Left ventricle myocardium superior (tissue), 1 donor: ENCODE measurements at regions not wholly inside any gene's neighbourhood (a gene's known extent, or its start where the extent isn't known, plus 50 kb on each side); places are given as distances from the start of the nearest gene placed in this dataset.
A peak's percentile ranks its signal among the peaks of the same experiment; 100 is the strongest.
"Not testable (repeated sequence)": the region's sequence is repeated elsewhere in the genome, so short reads cannot be mapped to it uniquely, and the experiment has no call there.

ENCODE experiments used
- ATAC-seq: fragments of 200-7000 bp; cut with Tn5 transposase; one replicate; pipeline ENCODE4 v1.9.1; 2020; ENCODE audit warnings: mild to moderate bottlenecking, moderate library complexity
- DNase-seq: peaks from one replicate; pipeline ENCODE4 v3.0.0-alpha.2; 2020
- intact Hi-C: fragments of 100-400 bp; cut with micrococcal nuclease; formaldehyde crosslinking; loops from one replicate; pipeline ENCODE4 v1.11.0; 2022
- donor health status: DM: no; HTN: yes; CAD: no; lungs with severe emphysema.

- DNase-seq (no peak), ATAC-seq (no peak)
- intact Hi-C loops, result no loop called here
Observed at GRCh38 chr7:65453341-65454030, 79.8 kb downstream of the ZNF92 start.

DNA sequence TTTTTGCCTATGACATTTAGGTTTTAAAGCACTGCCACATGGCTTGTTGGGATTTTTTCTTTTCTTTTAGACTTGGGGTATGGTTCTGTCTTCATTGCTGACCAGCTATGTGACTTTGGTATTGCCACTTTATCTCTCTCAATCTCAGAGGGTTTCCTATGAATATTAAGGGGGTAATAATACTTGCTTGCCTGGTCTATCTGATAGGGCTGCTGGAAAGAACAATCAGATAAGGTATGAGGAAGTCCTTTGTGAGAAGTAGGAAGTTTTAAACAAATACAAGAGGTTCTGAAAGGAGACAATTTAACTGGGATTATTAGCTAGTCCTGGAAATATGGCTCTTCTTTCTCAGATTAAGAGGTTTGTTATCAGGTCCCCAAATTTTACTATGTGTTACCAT lies 80.8 kb downstream of the ZNF92 start:
- no peak for DNase-seq
- ATAC-seq, result peak; percentile 15
- intact Hi-C loops, result no loop called here

- DNase-seq, intact Hi-C loops, ATAC-seq: not testable (repeated sequence)
Observed at GRCh38 chr7:65455050-65455449, 81.4 kb downstream of the ZNF92 start.

DNA sequence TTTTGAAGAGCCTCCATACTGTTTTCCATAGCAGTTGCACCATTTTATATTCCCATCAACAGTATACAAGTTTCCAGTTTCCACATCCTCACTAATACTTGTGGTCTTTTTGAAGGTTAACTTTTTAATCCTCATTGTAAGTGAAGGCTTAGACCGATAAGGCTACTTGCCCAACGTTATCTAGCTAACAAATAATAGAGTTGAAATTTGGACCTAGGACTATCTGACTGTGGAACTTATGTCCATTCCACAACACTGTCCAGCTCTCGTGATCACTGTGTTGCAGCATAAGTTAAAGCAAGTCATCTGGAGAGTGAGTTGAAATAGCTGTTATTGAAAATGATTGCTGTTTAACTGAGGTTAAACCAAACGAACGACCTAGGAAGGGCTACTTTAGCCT lies 84.0 kb downstream of the ZNF92 start:
- ATAC-seq, result no peak
- intact Hi-C loops, result no loop called here
- DNase-seq, result no peak

DNA sequence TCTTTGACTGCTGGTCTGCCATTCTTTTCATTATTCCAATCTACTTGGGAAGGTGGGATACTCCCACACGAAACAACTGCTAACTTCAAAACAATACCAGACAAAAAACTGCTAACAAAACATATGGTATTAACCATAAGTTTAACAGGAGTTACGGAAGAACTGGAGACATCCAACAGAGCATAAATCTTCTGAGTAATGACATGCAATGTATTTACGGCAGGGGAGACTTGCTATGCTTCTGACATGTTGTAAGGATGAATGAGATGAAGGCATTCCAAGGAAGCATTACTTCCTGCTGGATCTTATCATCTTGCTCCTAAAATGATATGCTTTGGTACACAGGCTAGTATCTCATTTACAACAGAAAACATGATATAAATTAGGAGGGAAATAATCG lies 85.8 kb downstream of the ZNF92 start:
- intact Hi-C loops, result no loop called here
- DNase-seq (no peak), ATAC-seq (no peak)

DNA sequence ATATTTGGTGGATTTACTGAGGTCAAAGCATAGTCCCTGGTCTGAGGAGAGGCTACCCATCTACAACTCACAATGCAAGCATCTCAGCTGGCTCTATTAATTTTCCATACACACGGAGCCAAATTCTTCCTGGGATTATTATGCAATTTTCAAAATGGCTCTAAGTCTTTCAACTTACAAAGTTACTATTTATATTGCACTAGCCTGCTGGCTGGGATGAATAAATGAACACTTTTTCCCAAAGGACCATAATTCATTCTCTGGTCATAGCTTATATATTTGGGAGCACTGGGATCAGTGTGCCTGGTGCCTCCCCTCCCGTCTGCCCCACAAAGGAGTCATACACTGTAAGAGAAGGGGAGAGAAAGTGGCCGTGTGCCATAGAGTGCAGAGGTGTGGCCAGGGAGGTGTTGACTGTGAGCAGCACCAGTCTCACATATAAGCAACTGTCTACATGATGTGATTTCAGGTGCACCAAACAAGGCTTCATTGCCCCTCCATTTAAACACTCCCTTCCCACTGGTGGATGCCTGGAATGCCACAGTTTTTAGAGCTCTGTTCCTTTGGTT lies 88.6 kb downstream of the ZNF92 start:
- intact Hi-C loops, result no loop called here
- ATAC-seq, result no peak
- DNase-seq, result no peak

GRCh38 chr7:65463184-65463583 lies 89.5 kb downstream of the ZNF92 start:
- no peak for DNase-seq
- ATAC-seq, result no peak
- intact Hi-C loops, result no loop called here

GRCh38 chr7:65469919-65470558 lies 96.4 kb downstream of the ZNF92 start:
- DNase-seq, ATAC-seq, intact Hi-C loops: not testable (repeated sequence)

DNA sequence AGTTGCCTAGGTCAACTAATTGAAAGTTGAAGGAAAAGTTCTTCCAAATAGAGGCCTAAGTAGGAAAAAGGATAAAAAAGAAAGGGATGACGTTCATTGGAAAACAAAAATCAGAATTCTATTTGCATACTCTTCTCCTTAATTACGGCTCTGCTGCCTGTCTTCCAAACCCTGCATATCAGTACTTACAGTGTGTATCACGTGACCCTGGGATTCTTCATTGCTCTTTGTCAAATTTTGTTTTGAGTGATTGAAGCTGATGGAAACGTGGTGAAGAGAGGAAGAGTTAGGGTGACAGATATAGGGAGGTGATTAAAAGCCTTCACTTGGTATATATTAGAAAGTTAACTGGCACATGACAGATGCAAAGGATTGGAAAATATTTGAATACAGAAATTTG lies 97.9 kb downstream of the ZNF92 start:
- intact Hi-C loops, result no loop called here
- DNase-seq (no peak), ATAC-seq (no peak)

GRCh38 chr7:65475040-65475726 lies 101.5 kb downstream of the ZNF92 start:
- no peak for ATAC-seq
- intact Hi-C loops, result no loop called here
- no peak for DNase-seq

- DNase-seq (no peak), ATAC-seq (no peak)
- intact Hi-C loops, result no loop called here
Observed at GRCh38 chr7:65475734-65476319, 102.2 kb downstream of the ZNF92 start.

DNA sequence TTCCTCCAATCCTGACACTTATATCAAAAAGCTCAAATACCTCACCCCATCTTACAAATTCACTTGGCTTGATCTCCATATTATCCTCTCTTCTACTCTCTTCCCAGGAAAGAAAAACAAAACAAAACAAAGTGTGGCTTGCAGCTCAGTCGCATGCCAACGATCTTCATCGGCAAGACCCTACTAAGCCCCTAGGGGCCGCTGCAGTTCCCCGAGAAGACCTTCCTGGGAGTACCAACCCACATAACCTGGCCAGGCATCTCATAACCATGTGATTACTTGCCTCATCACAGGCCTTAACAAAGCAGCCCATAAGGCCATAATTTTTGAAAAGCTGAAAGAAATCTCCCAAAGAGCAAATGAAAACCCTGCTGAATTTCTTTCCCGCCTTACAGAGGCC lies 103.7 kb downstream of the ZNF92 start:
- ATAC-seq (no peak), DNase-seq (no peak)
- intact Hi-C loops, result no loop called here

DNA sequence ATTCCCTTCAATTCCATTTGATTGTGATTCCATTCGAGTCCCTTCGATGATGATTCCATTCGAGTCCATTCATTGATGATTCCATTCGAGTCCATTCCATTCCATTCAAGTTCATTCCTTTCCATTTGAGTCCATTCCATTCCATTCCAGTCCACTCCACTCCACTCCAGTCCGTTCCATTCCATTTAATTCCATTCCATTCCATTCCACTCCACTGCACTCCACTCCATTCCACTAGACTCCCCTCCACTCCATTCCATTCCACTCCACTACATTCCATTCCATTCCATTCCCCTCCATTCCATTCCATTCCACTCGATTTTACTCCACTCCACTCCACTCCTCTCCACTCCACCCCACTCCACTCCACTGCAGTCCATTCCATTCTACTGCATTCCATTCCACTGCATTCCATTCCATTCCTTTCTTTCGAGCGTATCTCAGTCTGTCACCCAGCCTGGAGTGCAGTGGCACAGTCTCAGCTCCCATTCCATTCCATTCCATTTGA lies 115.7 kb downstream of the ZNF92 start:
- no peak for DNase-seq
- intact Hi-C loops, result no loop called here
- ATAC-seq, result no peak

- intact Hi-C loops, ATAC-seq, DNase-seq: not testable (repeated sequence)
Observed at GRCh38 chr7:65496697-65497096, 123.0 kb downstream of the ZNF92 start.

DNA sequence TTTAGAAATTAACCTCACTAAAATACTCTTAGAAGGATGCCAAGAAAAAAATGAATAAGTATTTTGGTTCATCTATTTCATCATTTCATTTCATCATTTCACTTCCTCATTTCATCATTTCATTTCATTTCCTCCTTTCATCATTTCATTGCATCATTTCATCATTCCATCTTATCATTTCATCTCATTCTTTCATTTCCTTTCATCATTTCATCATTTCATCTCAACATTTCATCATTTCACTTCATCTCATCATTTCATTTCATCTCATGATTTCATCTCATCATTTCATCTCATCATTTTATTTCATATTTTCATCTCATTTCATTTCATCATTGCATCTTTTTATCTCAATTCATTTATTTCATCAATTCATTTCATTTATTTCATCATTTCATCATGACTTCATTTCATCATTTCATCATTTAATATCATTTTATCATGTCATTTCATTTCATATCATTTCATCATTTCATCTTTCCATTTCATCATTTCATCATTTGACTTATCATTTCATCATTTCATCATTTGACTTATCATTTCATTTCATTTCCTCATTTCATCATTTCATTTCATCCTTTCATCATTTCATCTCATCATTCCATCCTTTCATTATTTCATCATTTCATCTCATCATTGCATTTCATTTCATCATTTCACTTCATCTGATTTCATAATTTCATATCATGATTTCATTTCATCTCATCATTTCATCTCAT lies 129.9 kb downstream of the ZNF92 start:
- DNase-seq, result no peak
- no peak for ATAC-seq
- intact Hi-C loops, result no loop called here

- ATAC-seq, DNase-seq, intact Hi-C loops: not testable (repeated sequence)
Observed at GRCh38 chr7:65504504-65505319, 131.1 kb downstream of the ZNF92 start.

DNA sequence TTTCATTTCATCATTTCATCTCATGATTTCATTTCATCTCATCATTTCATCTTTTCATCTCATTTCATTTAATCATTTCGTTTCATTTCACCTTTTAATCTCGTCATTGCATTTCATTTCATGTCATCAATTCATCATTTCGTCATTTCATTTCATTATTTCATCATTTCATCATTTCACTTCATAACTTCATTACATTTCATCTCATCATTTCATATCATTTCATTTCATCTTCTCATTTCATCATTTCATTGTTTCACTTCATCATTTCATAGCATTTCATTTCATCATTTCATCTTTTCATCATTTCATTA lies 131.6 kb downstream of the ZNF92 start:
- DNase-seq, intact Hi-C loops, ATAC-seq: not testable (repeated sequence)
